ENCODE measurements at regions not wholly inside any gene's neighbourhood (a gene's known extent, or its start where the extent isn't known, plus 50 kb on each side); places are given as distances from the start of the nearest gene placed in this dataset.
"Not testable (repeated sequence)": the region's sequence is repeated elsewhere in the genome, so short reads cannot be mapped to it uniquely, and the experiment has no call there.

- TF ChIP-seq ZNF83 (CRISPR knock-in tag; IDR thresholded peaks at IDR 0.05; ENCODE audit: borderline replicate concordance) = no peak
- no peak for TF ChIP-seq THAP11 (CRISPR knock-in tag; IDR thresholded peaks at IDR 0.05)
Measured at GRCh38 chr5:83856881-83857280, 136.2 kb upstream of the HAPLN1 start (continued).

GRCh38 chr5:83850412-83850811 is 129.8 kb upstream of the HAPLN1 start:
- H3K4me2 ChIP-seq (ENCODE audit: low read depth, low read length); H3K4me1 ChIP-seq (ENCODE audit: insufficient read depth, low read length); FAIRE-seq; H2AFZ ChIP-seq (ENCODE audit: low read length); H3K36me3 ChIP-seq (replicated peaks in 1 of 2; ENCODE audit: control insufficient read depth in 1 of 2, insufficient read depth in 2 of 2, low read length in 2 of 2); POLR2A ChIA-PET; H3K4me3 ChIP-seq (replicated peaks in 1 of 3; ENCODE audit: insufficient read depth in 1 of 3, low read depth in 2 of 3, low read length in 3 of 3); H3K27ac ChIP-seq (ENCODE audit: extremely low read length, insufficient read depth, low read length); in situ Hi-C loops (cut with HindIII; ENCODE audit: extremely low pct_ligation_motif_present, low pct_unique_long_range_greater_than_20kb); DNase-seq (ENCODE audit: low spot score); H4K20me1 ChIP-seq (ENCODE audit: insufficient read depth, low read length); CTCF ChIA-PET (ENCODE audit: low intra/inter-chr PET ratio, low total read pairs); ATAC-seq; H3K9ac ChIP-seq (ENCODE audit: insufficient read depth, low read depth, low read length); H3K9me3 ChIP-seq (ENCODE audit: low read length); BruUV-seq (replicated peaks); H3K27me3 ChIP-seq (ENCODE audit: control insufficient read depth in 1 of 2, insufficient read depth in 2 of 2, low read length in 2 of 2); H3K79me2 ChIP-seq (ENCODE audit: insufficient read depth, low read length); intact Hi-C loops (cut with micrococcal nuclease; ENCODE audit: unreplicated experiment): not testable (repeated sequence)
- 41% methylated on average over 3 of the region's 3 CpGs for WGBS (ENCODE audit: low lambda C conversion rate)

- no peak for ATAC-seq
- FAIRE-seq = no peak
- Histone ChIP-seq H3K36me3 (replicated peaks in 1 of 2; ENCODE audit: control insufficient read depth in 1 of 2, insufficient read depth in 2 of 2, low read length in 2 of 2) (no peaks in the 10 kb centered on the region), H4K20me1 (ENCODE audit: insufficient read depth, low read length) (no peaks in the 10 kb centered on the region), H3K4me1 (ENCODE audit: insufficient read depth, low read length) (no peaks in the 10 kb centered on the region), H3K27me3 (ENCODE audit: control insufficient read depth in 1 of 2, insufficient read depth in 2 of 2, low read length in 2 of 2) (no peaks in the 10 kb centered on the region), H3K9ac (ENCODE audit: insufficient read depth, low read depth, low read length) (no peak overlapping the region), H3K4me3 (replicated peaks in 1 of 3; ENCODE audit: insufficient read depth in 1 of 3, low read depth in 2 of 3, low read length in 3 of 3) (no peak overlapping the region), H3K9me3 (ENCODE audit: low read length) (no peaks in the 10 kb centered on the region), H2AFZ (ENCODE audit: low read length) (no peak overlapping the region), H3K79me2 (ENCODE audit: insufficient read depth, low read length) (no peaks in the 10 kb centered on the region), H3K4me2 (ENCODE audit: low read depth, low read length) (no peak overlapping the region), H3K27ac (ENCODE audit: extremely low read length, insufficient read depth, low read length) (no peak overlapping the region)
- no TSS peak for BruUV-seq (replicated peaks)
- intact Hi-C loops (cut with micrococcal nuclease; ENCODE audit: unreplicated experiment) = no loop called here
- CTCF ChIA-PET (ENCODE audit: low intra/inter-chr PET ratio, low total read pairs) = no interaction called here
- in situ Hi-C loops (cut with HindIII; ENCODE audit: extremely low pct_ligation_motif_present, low pct_unique_long_range_greater_than_20kb) = no loop called here
- 0% methylated on average over 2 of the region's 2 CpGs for WGBS (ENCODE audit: low lambda C conversion rate)
- no peak for DNase-seq (ENCODE audit: low spot score)
- POLR2A ChIA-PET = no interaction called here
- TF ChIP-seq ZNF343 (CRISPR knock-in tag; IDR thresholded peaks at IDR 0.05) (no peak), ZEB1 (IDR thresholded peaks at IDR 0.05; ENCODE audit: insufficient replicate concordance, low read depth) (no peak), ZNF644 (CRISPR knock-in tag; IDR thresholded peaks at IDR 0.05; ENCODE audit: low read depth) (no peak), ZNF512B (CRISPR knock-in tag; IDR thresholded peaks at IDR 0.05; ENCODE audit: borderline replicate concordance) (no peak), HINFP (CRISPR knock-in tag; IDR thresholded peaks at IDR 0.05; ENCODE audit: low read depth) (no peak), ZNF790 (CRISPR knock-in tag; IDR thresholded peaks at IDR 0.05; ENCODE audit: borderline replicate concordance) (no peak), TAF1 (CRISPR knock-in tag; IDR thresholded peaks at IDR 0.05) (no peak), SIN3A (IDR thresholded peaks at IDR 0.05; ENCODE audit: borderline replicate concordance, low read depth, low read length) (no peak), GTF2F1 (IDR thresholded peaks at IDR 0.05; ENCODE audit: low read length) (no peak), ZFP82 (CRISPR knock-in tag; IDR thresholded peaks at IDR 0.05; ENCODE audit: borderline replicate concordance) (no peak), TBL1XR1 (IDR thresholded peaks at IDR 0.05; ENCODE audit: borderline replicate concordance, low read length, partially characterized antibody) (no peak), ZNF784 (CRISPR knock-in tag; IDR thresholded peaks at IDR 0.05; ENCODE audit: borderline replicate concordance) (no peak)
Measured at GRCh38 chr5:83848941-83849340, 128.3 kb upstream of the HAPLN1 start.

Measured in HepG2 (cell line).